Esophagus muscularis mucosa (tissue), 4 donors: ENCODE measurements at regions not wholly inside any gene's neighbourhood (a gene's known extent, or its start where the extent isn't known, plus 50 kb on each side); places are given as distances from the start of the nearest gene placed in this dataset.

Source experiments
- DNase-seq: peaks from one replicate; pipeline ENCODE4 v3.0.0-alpha.2; 2017; ENCODE audit errors: extremely low spot score
- H3K27ac ChIP-seq, 4 donors: fragments of 200-600 bp; sonication (generic); replicated peaks in 1 of 4; 1 replicate in 3 of 4; 2 replicates in 1 of 4; pipeline ENCODE4 v1.5.1; 2016 to 2019; ENCODE audit warnings: mild to moderate bottlenecking in 1 of 4
- H3K27me3 ChIP-seq, 4 donors: fragments of 200-600 bp; sonication (generic); one replicate each; pipeline versions ENCODE4 v1.5.1 to v1.6.0; 2016 to 2019
- H3K36me3 ChIP-seq, 4 donors: fragments of 200-600 bp; sonication (generic); one replicate each; pipeline ENCODE4 v1.5.1; 2016 to 2019
- H3K4me1 ChIP-seq, 4 donors: fragments of 200-600 bp; sonication (generic); one replicate each; pipeline ENCODE4 v1.5.1; 2016 to 2019
- H3K4me3 ChIP-seq, 4 donors: fragments of 200-600 bp; sonication (generic); 1 replicate in 2 of 4; 2 replicates in 2 of 4; pipeline ENCODE4 v1.5.1; 2016 to 2019; ENCODE audit warnings: mild to moderate bottlenecking in 4 of 4, moderate library complexity in 1 of 4
- H3K9me3 ChIP-seq, 4 donors: fragments of 200-600 bp; sonication (generic); 1 replicate in 3 of 4; 2 replicates in 1 of 4; pipeline ENCODE4 v1.5.1; 2016 to 2019
- CTCF ChIP-seq, 3 experiments: fragments of 200-600 bp in 2 of 3; fragments of 450-650 bp in 1 of 3; sonication (generic) in 2 of 3; IDR thresholded peaks; one replicate each; pipeline ENCODE4 v1.5.1; 2017 to 2019; ENCODE audit warnings: antibody characterized with exemption in 3 of 3, mild to moderate bottlenecking in 2 of 3, moderate library complexity in 1 of 3
- EP300 ChIP-seq: sonication (generic); formaldehyde crosslinking; IDR thresholded peaks from one replicate; pipeline ENCODE4 v1.6.1; 2017; ENCODE audit warnings: antibody characterized with exemption
- POLR2A ChIP-seq: fragments of 450-650 bp; IDR thresholded peaks from one replicate; pipeline ENCODE4 v1.6.1; 2017; ENCODE audit warnings: antibody characterized with exemption, moderate library complexity, mild to moderate bottlenecking, low read depth
- POLR2AphosphoS5 ChIP-seq, 2 donors: sonication (generic); formaldehyde crosslinking; IDR thresholded peaks; one replicate each; pipeline ENCODE4 v1.6.1; 2017; ENCODE audit warnings: antibody characterized with exemption in 2 of 2
- WGBS: methylation state at CpG from one replicate; pipeline ENCODE4 v1.1.5; 2018; 5-methylcytosine and 5-hydroxymethylcytosine counted together
- intact Hi-C: fragments of 100-400 bp; cut with DNase I; formaldehyde crosslinking; loops from one replicate; pipeline ENCODE4 v1.15.1; 2023
- small RNA-seq, 3 donors: library from RNA; depleted of rRNA; stranded (forward); fragments of <200 nt; gene quantifications; one replicate each; pipeline ENCODE3, GENCODE V24; 2016

GRCh38 chr7:53539558-53539957 lies 504.1 kb downstream of the POM121L12 start:
- no peak overlapping the region for H3K4me3 ChIP-seq
- intact Hi-C loops: no loop called here
- TF ChIP-seq POLR2AphosphoS5 (IDR thresholded peaks at IDR 0.05) (no peak), EP300 (no peak)
- H3K27me3 ChIP-seq: no peaks in the 10 kb centered on the region
- H3K4me1 ChIP-seq: no peaks in the 10 kb centered on the region
- WGBS: 91% methylated on average over 3 of the region's 3 CpGs
- no peak overlapping the region for H3K27ac ChIP-seq
- no peak for DNase-seq
- no peaks in the 10 kb centered on the region for H3K36me3 ChIP-seq
- no peaks in the 10 kb centered on the region for H3K9me3 ChIP-seq

GRCh38 chr7:53541475-53541874 lies 506.0 kb downstream of the POM121L12 start:
- no peaks in the 10 kb centered on the region for H3K4me1 ChIP-seq
- 57% methylated on average over 2 of the region's 2 CpGs for WGBS
- H3K9me3 ChIP-seq: no peaks in the 10 kb centered on the region
- intact Hi-C loops: no loop called here
- H3K4me3 ChIP-seq: no peak overlapping the region
- TF ChIP-seq EP300 (no peak), POLR2AphosphoS5 (IDR thresholded peaks at IDR 0.05) (no peak), CTCF (IDR thresholded peaks at IDR 0.05) (no peak), POLR2A (no peak)
- DNase-seq: no peak
- H3K27me3 ChIP-seq: no peaks in the 10 kb centered on the region
- no peak overlapping the region for H3K27ac ChIP-seq
- no peaks in the 10 kb centered on the region for H3K36me3 ChIP-seq

- TF ChIP-seq POLR2A (no peak), EP300 (no peak), POLR2AphosphoS5 (IDR thresholded peaks at IDR 0.05) (no peak), CTCF (IDR thresholded peaks at IDR 0.05) (no peak)
- WGBS: 73% methylated on average over 5 of the region's 5 CpGs
- no peaks in the 10 kb centered on the region for H3K36me3 ChIP-seq
- no peaks in the 10 kb centered on the region for H3K9me3 ChIP-seq
- no peak for DNase-seq
- intact Hi-C loops: no loop called here
- H3K27ac ChIP-seq: no peak overlapping the region
- H3K4me1 ChIP-seq: no peaks in the 10 kb centered on the region
- H3K27me3 ChIP-seq: no peaks in the 10 kb centered on the region
- no peak overlapping the region for H3K4me3 ChIP-seq
These were observed 506.7 kb downstream of the POM121L12 start for GRCh38 chr7:53542157-53542556.

Small RNAs in the stretch of these regions (small RNA-seq; reads per million reads assigned to genes)
- gene RN7SKP218: 0 reads per million in 3 donors
- 0 reads per million in 3 donors for gene RNU1-14P
